Endometrium (tissue), 2 donors: ENCODE measurements at regions not wholly inside any gene's neighbourhood (a gene's known extent, or its start where the extent isn't known, plus 50 kb on each side); places are given as distances from the start of the nearest gene placed in this dataset.
"Not testable (repeated sequence)": the region's sequence is repeated elsewhere in the genome, so short reads cannot be mapped to it uniquely, and the experiment has no call there.

Experiments used
- FAIRE-seq: peaks from 2 replicates; lab custom pipeline; 2012; peaks lifted over from hg19 to GRCh38; lab: Jason Lieb, UNC
- donor health status: control.
- donor health status: control.

GRCh38 chr12:90502070-90502469 is 452.9 kb downstream of the CCER1 start:
- FAIRE-seq = no peak

DNA sequence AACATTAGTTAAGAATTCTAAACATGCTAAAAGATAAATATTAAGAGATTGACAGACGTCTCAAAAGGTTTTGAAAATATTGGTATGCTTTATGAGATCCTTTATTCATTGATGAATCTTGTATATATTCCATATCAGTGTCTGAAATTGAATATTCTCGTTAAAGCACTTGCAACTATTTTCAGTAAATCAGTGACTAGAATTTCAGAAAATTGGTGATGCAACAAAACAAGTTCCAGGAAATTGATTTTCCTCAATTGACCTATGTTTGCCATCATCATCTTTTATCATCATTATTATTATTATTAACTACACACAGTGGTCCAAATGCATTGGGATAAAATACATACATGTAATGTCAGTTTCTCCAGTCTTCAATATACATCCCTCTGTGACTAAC is 453.6 kb downstream of the CCER1 start:
- no peak for FAIRE-seq

DNA sequence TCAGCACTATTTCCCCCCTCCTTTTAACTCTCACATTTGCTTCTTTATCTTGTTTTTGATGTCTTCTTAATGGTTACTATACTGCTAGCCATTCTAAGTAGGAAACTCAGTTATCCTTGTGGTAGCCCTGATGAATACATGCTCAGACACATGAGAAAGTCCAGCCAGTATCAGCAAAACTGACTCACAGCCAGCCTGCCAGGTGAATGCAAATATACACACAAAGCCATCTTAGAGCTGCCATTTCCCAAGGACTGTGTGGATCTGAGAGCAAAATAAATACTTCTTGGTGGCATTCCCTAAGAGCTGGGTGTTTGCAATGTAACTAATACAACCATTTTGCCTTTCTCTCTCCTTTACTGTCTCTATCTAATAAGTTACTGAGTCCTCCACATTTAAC is 455.2 kb downstream of the CCER1 start:
- FAIRE-seq = no peak

DNA sequence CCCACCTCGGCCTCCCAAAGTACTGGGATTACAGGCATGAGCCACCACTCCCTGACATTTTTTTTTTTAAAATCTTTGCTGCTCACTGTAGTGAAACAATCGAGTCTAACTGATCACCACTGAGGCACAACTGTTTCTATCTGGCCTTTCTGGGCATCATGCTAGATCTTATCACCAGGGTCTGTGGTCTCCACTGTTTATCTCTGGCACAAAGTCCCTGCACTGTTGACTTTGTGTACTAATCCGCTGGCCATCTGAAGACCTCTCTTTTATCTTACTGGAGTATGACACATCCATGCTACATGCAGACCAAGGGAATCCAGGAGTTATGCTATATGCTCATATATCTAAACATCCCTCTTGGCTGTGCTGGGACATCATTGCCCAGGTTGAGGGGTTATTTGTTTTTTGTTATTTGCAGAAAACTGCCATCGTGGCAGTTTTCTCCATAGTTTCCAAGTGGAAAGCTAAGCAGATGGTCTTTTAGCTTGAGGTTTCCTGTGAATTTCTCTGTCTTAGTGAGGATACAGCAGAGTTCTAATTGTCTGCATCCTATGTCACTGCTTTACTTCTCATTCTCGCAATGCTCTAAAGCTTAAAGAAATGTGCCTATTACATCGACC is 456.9 kb downstream of the CCER1 start:
- FAIRE-seq = no peak

GRCh38 chr12:90490355-90490754 is 464.6 kb downstream of the CCER1 start:
- no peak for FAIRE-seq

DNA sequence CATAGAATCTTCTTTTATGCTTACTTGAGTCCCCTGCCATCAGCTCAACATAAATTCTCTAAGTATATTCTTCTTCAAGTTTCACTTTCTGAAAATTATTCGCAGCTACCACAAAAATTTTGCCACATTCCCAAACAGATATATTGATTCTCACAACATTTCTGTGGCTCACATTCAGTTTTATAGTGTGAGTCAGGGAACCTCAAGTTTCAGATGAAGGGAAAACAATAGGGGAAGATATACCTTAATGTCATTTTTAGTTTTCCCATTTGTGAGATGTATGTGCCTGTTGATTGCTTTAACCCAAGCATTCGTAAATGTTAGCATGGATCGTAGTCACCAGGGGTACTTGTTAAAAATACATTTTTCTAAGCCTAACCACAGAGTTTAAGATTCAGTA is 465.8 kb downstream of the CCER1 start:
- FAIRE-seq = no peak

GRCh38 chr12:90485560-90485959 is 469.4 kb downstream of the CCER1 start:
- no peak for FAIRE-seq

DNA sequence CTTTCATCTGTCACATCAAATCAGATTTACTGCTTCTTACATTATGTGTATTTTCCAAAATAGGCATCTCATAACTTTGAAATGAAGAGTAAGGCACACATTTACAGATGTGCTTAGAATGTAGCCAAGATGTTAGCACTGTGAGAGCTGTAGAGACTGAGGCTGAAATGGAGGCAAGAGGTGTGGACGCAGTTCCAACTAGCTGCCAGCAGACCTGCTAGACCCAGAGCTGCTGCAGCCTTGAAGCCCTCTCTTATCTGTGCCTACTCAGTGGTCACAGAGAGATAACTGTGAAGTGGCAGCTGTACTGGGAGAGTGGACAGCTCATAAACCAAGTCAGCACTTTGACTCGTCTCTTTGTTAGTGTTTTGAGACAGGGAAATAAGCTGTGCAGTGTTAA is 470.9 kb downstream of the CCER1 start:
- FAIRE-seq = no peak

DNA sequence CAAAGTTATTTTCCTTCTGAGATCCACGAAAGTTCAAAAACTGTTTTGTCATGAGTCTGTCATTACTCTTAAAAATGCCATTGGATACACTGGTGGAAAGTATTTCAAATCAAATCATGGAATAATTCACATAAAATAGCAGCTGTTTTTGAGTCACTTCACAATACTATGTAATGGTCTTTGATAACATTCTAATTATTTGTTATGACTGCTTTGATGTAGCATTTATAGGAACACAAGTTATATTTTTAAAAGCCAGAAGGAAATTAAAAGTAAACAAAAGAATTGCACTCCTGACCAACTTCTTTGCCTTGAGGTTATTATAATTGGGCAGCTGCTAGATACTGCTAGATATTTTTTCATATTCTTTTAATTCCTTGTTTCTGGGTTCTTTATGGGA is 473.2 kb downstream of the CCER1 start:
- peak; percentile 64 for FAIRE-seq

GRCh38 chr12:90479237-90479636 is 475.7 kb downstream of the CCER1 start:
- FAIRE-seq = no peak

GRCh38 chr12:90473831-90474230 is 481.1 kb downstream of the CCER1 start:
- peak; percentile 23 for FAIRE-seq

- FAIRE-seq = no peak
These were observed 494.3 kb downstream of the CCER1 start for GRCh38 chr12:90460681-90461080.

DNA sequence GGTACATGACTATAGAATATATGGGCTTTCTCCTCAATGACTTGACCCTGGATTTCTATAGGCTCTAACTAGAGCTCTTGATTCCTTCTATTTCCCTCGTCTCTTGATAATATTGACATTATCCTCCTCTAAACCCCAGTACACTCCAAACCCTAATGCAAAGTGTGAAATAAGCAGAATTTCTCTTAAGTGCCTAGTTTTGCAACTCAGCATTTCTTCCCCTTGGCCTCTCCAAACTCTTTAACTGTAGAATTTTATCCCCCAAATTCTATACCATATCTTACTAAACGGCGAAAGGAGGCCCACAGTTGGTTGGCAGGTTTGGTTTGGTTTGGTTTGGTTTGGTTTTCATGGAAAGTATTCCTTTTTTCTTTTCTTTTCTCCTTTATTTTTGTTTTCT is 498.7 kb downstream of the CCER1 start:
- FAIRE-seq = no peak

DNA sequence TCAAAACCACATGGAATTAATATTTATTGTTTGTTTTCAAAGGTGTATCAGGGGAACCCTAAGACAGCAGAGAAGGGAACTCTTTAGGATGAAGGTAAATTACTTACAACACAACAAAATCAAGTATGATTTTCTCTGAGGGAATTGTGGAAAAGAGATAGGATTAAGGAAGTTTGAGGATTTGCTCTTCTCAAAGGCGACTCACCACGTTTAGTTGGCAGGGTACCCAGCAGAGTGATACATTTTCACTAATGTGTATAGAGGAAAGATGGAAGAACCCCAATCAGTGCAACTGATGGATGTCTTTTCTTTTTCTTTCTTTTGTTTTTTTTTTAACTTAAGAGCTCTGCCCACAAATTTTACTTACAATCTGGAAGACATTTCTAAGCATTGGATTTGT is 499.2 kb downstream of the CCER1 start:
- FAIRE-seq = no peak

DNA sequence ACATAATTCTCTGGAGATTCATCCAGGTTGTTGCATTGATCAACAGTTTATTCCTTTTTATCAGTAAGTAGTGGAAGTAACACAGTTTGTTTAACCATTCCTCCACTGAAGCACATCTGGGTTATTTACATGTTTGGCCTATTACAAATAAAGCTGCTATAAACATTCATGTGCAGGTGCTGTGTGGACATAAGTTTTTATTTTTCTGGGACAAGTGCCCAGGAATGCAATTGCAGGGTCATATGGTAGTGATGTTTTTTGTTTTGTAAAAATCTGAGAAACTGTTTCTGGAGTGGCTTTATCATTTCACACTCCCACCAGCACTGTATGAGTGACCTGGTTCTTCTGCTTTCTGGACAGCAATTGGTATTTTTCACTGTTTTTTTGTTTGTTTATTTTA is 505.4 kb downstream of the CCER1 start:
- FAIRE-seq = peak; percentile 95

GRCh38 chr12:90443466-90443865 is 511.5 kb downstream of the CCER1 start:
- FAIRE-seq = not testable (repeated sequence)

DNA sequence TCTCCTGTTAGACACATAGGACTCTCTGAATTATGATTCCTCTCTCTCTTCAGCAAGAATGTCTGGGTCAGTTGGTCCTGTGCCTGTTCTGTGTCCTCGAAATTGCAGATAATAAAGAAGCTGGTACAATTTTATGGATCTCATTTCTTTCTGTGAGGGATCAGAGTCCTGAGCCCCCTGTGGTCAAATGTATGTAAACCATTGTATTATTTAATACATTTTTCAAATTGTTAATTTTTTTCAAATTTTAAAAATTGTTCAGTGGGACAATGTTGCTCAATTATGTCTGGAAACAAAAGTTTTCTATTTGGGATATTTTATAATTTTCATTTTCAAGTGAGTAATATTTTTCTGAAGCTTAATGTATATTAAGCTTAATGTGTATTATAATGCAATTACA is 513.5 kb downstream of the CCER1 start:
- peak; percentile 23 for FAIRE-seq

- FAIRE-seq = no peak
These were observed 526.1 kb downstream of the CCER1 start for GRCh38 chr12:90428881-90429280.

DNA sequence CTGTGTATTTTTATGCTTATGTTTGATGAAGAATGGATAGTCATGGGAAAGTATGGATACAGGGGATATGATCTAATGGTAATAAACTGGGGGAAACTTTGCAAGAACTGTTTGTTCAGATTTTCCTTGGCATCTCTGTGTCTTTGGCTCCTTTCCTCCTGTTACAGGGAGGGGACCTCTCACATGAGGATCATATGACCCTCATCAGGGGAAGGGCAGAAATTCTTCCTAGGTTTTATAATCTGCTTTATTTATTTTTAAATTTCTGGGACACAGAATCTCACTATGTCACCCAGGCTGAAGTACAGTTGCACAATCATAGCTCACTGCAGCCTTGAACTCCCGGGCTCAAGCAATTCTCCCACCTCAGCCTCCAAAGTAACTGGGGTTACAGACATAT is 526.5 kb downstream of the CCER1 start:
- no peak for FAIRE-seq

GRCh38 chr12:90423965-90424364 is 531.0 kb downstream of the CCER1 start:
- no peak for FAIRE-seq

- FAIRE-seq = no peak
These were observed 544.0 kb downstream of the CCER1 start for GRCh38 chr12:90410962-90411361.

GRCh38 chr12:90407841-90408240 is 547.1 kb downstream of the CCER1 start:
- FAIRE-seq = no peak

DNA sequence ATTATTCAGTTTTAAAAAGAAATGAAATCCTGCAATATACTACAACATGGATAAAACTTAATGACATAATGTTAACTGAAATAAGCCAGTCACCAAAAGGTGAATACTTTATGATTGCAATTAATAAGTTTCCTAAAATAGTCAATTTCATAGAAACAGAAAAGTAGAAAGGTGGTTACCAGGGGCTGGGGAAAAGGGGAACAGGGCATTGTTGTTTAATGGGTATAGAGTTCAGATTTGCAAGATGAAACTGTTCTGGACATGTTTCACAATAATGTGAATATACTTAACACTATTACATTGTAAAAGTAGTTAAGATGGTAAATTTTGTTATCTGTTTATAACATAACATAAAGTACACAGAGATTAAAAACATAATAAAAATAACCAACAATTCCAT is 550.9 kb downstream of the CCER1 start:
- FAIRE-seq = no peak

DNA sequence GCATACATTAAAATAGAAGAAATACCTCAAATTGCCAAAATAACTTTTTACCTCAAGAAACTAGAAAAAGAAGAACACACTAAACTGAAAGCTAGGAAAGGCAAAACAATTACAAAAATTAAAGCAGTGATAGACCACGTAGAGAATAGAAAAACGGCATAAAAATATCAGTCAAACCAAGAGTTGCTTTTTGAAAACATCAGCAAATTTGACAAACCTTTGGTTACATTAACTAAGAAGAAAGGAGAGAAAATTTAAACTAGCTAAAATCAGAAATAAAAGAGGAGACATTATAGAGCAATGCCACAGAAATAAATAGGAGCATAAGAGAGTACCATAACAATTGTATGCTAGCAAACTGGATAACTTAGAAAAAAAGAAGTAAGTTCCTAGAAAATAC is 553.8 kb downstream of the CCER1 start:
- FAIRE-seq = no peak

DNA sequence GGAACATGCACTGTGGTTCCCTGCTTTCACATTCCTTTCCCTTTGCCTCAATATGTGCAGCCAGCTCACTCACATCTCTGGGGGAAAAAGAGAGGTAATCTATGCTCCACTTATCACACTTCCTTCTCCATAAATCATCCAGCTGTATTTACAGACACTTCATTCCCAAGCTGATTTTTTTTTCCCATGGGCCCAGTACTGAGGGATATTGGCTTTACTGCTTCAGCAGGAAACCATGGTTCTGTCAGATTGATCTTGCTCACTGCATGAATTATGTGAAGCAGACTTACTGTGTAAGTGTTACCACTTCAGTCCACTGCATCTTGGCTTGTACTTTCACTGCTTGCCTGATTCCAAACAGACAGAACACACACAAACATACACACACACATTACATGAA is 555.6 kb downstream of the CCER1 start:
- FAIRE-seq = no peak
